Esophagus muscularis mucosa (tissue), 3 donors: ENCODE measurements at regions not wholly inside any gene's neighbourhood (a gene's known extent, or its start where the extent isn't known, plus 50 kb on each side); places are given as distances from the start of the nearest gene placed in this dataset.

Experiments
- EP300 ChIP-seq: sonication (generic); formaldehyde crosslinking; IDR thresholded peaks from one replicate; pipeline ENCODE4 v1.6.1; 2017; ENCODE audit warnings: antibody characterized with exemption
- TF ChIP-seq, protein P1 (sequence below), 3 experiments: fragments of 200-600 bp in 2 of 3; fragments of 450-650 bp in 1 of 3; sonication (generic) in 2 of 3; IDR thresholded peaks; one replicate each; pipeline ENCODE4 v1.5.1; 2017 to 2019; ENCODE audit warnings: antibody characterized with exemption in 3 of 3, mild to moderate bottlenecking in 2 of 3, moderate library complexity in 1 of 3

DNA sequence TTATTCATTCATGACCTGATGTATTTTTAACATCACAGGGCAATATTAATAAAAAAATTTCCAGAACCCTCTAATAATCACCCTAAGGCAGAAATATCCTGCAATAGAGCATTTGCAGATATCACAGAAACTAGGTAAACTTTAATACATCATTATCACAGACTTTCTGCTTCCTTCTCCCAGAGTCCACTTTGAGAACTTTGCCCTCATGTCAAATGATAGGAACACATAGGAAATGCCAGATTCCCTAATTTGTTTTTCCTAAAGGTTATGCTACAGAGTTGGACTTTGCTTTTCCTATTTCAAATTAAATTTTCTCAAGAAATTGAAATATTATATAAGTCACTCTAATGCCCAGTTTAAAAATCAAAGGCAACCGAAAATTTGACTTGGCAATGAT lies 352.8 kb upstream of the LRP1B start:
- no peak for TF ChIP-seq EP300
- TF ChIP-seq, protein P1, sequence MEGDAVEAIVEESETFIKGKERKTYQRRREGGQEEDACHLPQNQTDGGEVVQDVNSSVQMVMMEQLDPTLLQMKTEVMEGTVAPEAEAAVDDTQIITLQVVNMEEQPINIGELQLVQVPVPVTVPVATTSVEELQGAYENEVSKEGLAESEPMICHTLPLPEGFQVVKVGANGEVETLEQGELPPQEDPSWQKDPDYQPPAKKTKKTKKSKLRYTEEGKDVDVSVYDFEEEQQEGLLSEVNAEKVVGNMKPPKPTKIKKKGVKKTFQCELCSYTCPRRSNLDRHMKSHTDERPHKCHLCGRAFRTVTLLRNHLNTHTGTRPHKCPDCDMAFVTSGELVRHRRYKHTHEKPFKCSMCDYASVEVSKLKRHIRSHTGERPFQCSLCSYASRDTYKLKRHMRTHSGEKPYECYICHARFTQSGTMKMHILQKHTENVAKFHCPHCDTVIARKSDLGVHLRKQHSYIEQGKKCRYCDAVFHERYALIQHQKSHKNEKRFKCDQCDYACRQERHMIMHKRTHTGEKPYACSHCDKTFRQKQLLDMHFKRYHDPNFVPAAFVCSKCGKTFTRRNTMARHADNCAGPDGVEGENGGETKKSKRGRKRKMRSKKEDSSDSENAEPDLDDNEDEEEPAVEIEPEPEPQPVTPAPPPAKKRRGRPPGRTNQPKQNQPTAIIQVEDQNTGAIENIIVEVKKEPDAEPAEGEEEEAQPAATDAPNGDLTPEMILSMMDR (IDR thresholded peaks at IDR 0.05): no peak
